GM13977 (cell line): ENCODE measurements at regions not wholly inside any gene's neighbourhood (a gene's known extent, or its start where the extent isn't known, plus 50 kb on each side); places are given as distances from the start of the nearest gene placed in this dataset.

Experiments
- DNase-seq: peaks from one replicate; pipeline ENCODE4 v3.0.0; 2012; ENCODE audit warnings: low spot score
- CTCF ChIP-seq: IDR thresholded peaks from 2 replicates; pipeline ENCODE4 v1.5.1; 2012; ENCODE audit warnings: mild to moderate bottlenecking, control low read depth; ENCODE audit not compliant: insufficient read depth; ENCODE audit errors: extremely low read depth, missing control alignments
- in situ Hi-C: fragments of 300-500 bp; cut with MboI; formaldehyde crosslinking; loops from one replicate; pipeline ENCODE4 v1.12.0; 2022; ENCODE audit warnings: low sequenced_read_pairs, low pct_unique_long_range_greater_than_20kb, mixed read lengths, inconsistent platforms; ENCODE audit not compliant: unreplicated experiment

- no peak for TF ChIP-seq CTCF
- DNase-seq, result no peak
- in situ Hi-C loops, result no loop called here
These were observed 106.6 kb downstream of the AIPL1 start for GRCh38 chr17:6328279-6328678.

GRCh38 chr17:6327007-6327406, 107.9 kb downstream of the AIPL1 start:
- TF ChIP-seq CTCF, result no peak
- in situ Hi-C loops, result no loop called here

GRCh38 chr17:6326483-6326882, 108.4 kb downstream of the AIPL1 start:
- in situ Hi-C loops, result no loop called here
- TF ChIP-seq CTCF, result no peak
- no peak for DNase-seq

More at GRCh38 chr17:6327007-6327406, 107.9 kb downstream of the AIPL1 start:
- DNase-seq, result no peak

GRCh38 chr17:6325741-6326140, 109.2 kb downstream of the AIPL1 start:
- no peak for DNase-seq
- in situ Hi-C loops, result no loop called here
- TF ChIP-seq CTCF, result no peak

- no peak for TF ChIP-seq CTCF
- in situ Hi-C loops, result no loop called here
- no peak for DNase-seq
These were observed 109.9 kb downstream of the AIPL1 start for GRCh38 chr17:6325051-6325450.

- no peak for TF ChIP-seq CTCF
- in situ Hi-C loops, result no loop called here
- no peak for DNase-seq
These were observed 111.1 kb downstream of the AIPL1 start for GRCh38 chr17:6323626-6324356.
